ENCODE measurements at regions not wholly inside any gene's neighbourhood (a gene's known extent, or its start where the extent isn't known, plus 50 kb on each side); places are given as distances from the start of the nearest gene placed in this dataset.

DNA sequence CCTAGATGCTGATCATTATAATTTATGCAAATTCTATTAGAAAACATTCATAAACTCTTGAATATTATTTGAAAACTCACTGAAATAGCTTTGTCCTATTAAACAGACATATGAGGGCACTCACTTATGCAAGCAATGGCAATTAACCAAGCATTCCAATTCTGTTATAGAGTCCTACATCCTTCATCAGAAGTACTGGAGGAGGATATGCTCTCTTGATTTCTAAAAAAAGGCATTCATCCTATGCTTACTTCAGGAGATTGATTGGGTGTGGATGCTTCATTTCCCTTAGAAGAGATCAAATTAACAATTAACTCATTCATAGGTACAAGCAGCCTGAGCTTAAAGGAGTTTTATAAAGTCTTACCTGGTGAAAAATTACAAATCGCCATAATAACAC, 1317.2 kb downstream of the PCDH7 start:
- Histone ChIP-seq H3K9ac (no peak overlapping the region), H3K36me3 (no peaks in the 10 kb centered on the region), H3F3A (ENCODE audit: low read depth) (no peaks in the 10 kb centered on the region), H3K79me2 (ENCODE audit: low read depth) (no peaks in the 10 kb centered on the region), H3K9me3 (ENCODE audit: low read depth) (no peaks in the 10 kb centered on the region), H3K4me3 (no peak overlapping the region), H3K4me2 (no peak overlapping the region), H3K4me1 (no peaks in the 10 kb centered on the region), H3K27me3 (no peaks in the 10 kb centered on the region), H3K27ac (no peak overlapping the region), H4K20me1 (ENCODE audit: low read depth) (no peaks in the 10 kb centered on the region), H2AFZ (replicated peaks) (no peak overlapping the region)
- H3K4me1 Mint-ChIP-seq, result peaks cover 6% of the 10 kb centered on the region
- no peak for DNase-seq (ENCODE audit: low spot score)
- no peak overlapping the region for H3K4me3 Mint-ChIP-seq
- no peaks in the 10 kb centered on the region for H3K9me3 Mint-ChIP-seq
- no peak for TF ChIP-seq EZH2 (IDR thresholded peaks at IDR 0.05)
- TF ChIP-seq, protein P1, sequence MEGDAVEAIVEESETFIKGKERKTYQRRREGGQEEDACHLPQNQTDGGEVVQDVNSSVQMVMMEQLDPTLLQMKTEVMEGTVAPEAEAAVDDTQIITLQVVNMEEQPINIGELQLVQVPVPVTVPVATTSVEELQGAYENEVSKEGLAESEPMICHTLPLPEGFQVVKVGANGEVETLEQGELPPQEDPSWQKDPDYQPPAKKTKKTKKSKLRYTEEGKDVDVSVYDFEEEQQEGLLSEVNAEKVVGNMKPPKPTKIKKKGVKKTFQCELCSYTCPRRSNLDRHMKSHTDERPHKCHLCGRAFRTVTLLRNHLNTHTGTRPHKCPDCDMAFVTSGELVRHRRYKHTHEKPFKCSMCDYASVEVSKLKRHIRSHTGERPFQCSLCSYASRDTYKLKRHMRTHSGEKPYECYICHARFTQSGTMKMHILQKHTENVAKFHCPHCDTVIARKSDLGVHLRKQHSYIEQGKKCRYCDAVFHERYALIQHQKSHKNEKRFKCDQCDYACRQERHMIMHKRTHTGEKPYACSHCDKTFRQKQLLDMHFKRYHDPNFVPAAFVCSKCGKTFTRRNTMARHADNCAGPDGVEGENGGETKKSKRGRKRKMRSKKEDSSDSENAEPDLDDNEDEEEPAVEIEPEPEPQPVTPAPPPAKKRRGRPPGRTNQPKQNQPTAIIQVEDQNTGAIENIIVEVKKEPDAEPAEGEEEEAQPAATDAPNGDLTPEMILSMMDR (IDR thresholded peaks at IDR 0.05), result no peak
- TF ChIP-seq EZH2phosphoT487 (IDR thresholded peaks at IDR 0.05), result no peak
- H3K36me3 Mint-ChIP-seq, result no peaks in the 10 kb centered on the region
- H3K27ac Mint-ChIP-seq, result no peak overlapping the region
- H3K27me3 Mint-ChIP-seq (ENCODE audit: insufficient read depth, low read depth), result peaks cover 2% of the 10 kb centered on the region

DNA sequence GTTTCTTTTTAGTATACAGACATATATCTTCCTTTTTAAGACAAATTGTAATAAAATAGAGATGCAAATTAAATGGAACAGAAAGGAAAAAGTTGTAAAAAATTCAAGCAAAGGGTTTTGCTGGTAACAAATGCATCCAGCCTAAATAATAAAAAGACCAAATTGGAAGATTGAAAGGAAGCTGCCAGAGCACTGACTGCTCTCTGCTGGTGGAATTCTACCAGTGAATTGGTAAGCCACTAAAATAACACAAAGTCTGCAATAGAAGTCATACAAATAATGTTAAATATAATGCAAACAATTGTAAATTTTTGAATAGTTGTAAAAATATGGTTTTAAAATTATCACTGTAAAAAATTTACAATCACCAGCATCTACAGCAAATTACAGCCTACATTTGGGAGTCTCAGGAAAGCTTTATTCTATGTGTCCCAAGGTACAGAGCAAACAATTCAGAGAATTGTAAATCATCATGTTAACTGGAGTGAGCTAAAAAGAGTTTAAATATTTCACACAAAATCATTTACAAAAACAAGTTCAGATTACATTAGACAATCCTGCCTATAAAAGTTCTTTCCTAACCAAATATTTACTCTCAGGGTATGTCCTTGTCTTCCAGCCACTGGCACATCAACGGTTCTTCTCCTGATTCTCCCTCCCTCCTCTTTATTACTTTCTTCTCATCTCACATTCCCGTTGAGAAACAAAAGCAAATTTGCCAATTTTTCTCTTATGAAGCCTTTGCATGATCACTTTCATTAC, 1322.5 kb downstream of the PCDH7 start:
- no peaks in the 10 kb centered on the region for H3K36me3 Mint-ChIP-seq
- H2AFZ ChIP-seq (replicated peaks), result peak overlapping the region; percentile 24
- H3K4me1 Mint-ChIP-seq, result peaks cover 6% of the 10 kb centered on the region

DNA sequence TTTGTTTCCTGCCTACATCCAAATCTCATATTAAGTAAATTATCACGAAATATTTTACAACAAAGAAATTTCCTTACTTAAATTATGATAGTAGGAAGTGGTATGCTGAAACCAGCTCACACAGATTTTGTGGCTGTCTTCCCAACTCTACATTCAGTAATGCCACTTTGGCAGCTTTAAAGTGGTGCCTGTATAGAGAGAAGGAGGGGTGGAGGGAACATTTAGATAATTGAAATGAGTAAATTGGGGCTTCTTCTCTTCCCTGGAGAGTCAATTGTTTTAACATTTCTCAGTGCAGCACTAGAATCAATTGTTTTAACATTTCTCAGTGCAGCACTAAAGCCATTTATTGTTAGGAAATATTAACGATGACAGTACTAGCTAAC, 1323.1 kb downstream of the PCDH7 start:
- no peaks in the 10 kb centered on the region for H3K9me3 ChIP-seq (ENCODE audit: low read depth)
- H3K27me3 Mint-ChIP-seq (ENCODE audit: insufficient read depth, low read depth), result peaks cover 7% of the 10 kb centered on the region
- H3K36me3 ChIP-seq, result no peaks in the 10 kb centered on the region
- no peak for DNase-seq (ENCODE audit: low spot score)
- no peaks in the 10 kb centered on the region for H4K20me1 ChIP-seq (ENCODE audit: low read depth)
- H3K4me1 Mint-ChIP-seq, result peaks cover 4% of the 10 kb centered on the region
- H2AFZ ChIP-seq (replicated peaks), result peak overlapping the region; percentile 24
- H3K27me3 ChIP-seq, result no peaks in the 10 kb centered on the region
- TF ChIP-seq EZH2 (IDR thresholded peaks at IDR 0.05) (no peak), EZH2phosphoT487 (IDR thresholded peaks at IDR 0.05) (no peak)
- TF ChIP-seq, protein P1 (IDR thresholded peaks at IDR 0.05), result no peak
- H3K79me2 ChIP-seq (ENCODE audit: low read depth), result no peaks in the 10 kb centered on the region
- H3K36me3 Mint-ChIP-seq, result no peaks in the 10 kb centered on the region
- no peak overlapping the region for H3K9ac ChIP-seq
- no peak overlapping the region for H3K27ac Mint-ChIP-seq
- H3F3A ChIP-seq (ENCODE audit: low read depth), result no peaks in the 10 kb centered on the region
- H3K4me3 ChIP-seq, result no peak overlapping the region
- no peak overlapping the region for H3K4me3 Mint-ChIP-seq
- no peak overlapping the region for H3K4me2 ChIP-seq
- H3K27ac ChIP-seq, result no peak overlapping the region
- H3K9me3 Mint-ChIP-seq, result no peaks in the 10 kb centered on the region
- no peaks in the 10 kb centered on the region for H3K4me1 ChIP-seq

More for the DNA sequence above, 1322.5 kb downstream of the PCDH7 start:
- H3K27me3 Mint-ChIP-seq (ENCODE audit: insufficient read depth, low read depth), result peaks cover 7% of the 10 kb centered on the region
- no peak overlapping the region for H3K27ac Mint-ChIP-seq
- no peak for DNase-seq (ENCODE audit: low spot score)
- Histone ChIP-seq H3K79me2 (ENCODE audit: low read depth) (no peaks in the 10 kb centered on the region), H3K36me3 (no peaks in the 10 kb centered on the region), H3K4me3 (no peak overlapping the region), H3K27me3 (no peaks in the 10 kb centered on the region), H3K9ac (no peak overlapping the region), H4K20me1 (ENCODE audit: low read depth) (no peaks in the 10 kb centered on the region), H3K9me3 (ENCODE audit: low read depth) (no peaks in the 10 kb centered on the region), H3K27ac (no peak overlapping the region), H3K4me2 (no peak overlapping the region), H3K4me1 (no peaks in the 10 kb centered on the region), H3F3A (ENCODE audit: low read depth) (no peaks in the 10 kb centered on the region)
- H3K9me3 Mint-ChIP-seq, result no peaks in the 10 kb centered on the region
- H3K4me3 Mint-ChIP-seq, result no peak overlapping the region
- no peak for TF ChIP-seq EZH2phosphoT487 (IDR thresholded peaks at IDR 0.05)
- no peak for TF ChIP-seq EZH2 (IDR thresholded peaks at IDR 0.05)

DNA sequence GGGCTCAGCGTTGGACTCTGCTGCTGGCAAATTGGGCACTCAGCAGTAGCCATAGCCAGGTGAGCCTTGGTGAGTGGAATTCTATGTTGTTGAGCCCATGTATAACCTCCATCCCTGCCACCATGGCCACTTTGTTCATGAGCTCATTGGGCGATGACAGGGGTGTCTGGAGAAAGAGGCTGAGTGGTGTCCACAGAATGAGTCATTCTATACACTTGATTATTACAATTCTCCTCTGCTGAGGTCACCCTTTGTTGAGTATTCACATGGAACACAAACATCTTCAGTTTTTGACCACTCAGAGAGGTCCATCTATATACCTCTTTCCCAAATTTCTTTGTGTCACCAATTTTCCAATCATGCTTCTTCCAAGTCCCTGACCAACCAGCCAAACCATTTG, 1341.7 kb downstream of the PCDH7 start:
- Mint-ChIP-seq H3K36me3 (no peaks in the 10 kb centered on the region), H3K4me3 (no peak overlapping the region), H3K27ac (no peak overlapping the region), H3K9me3 (no peaks in the 10 kb centered on the region), H3K27me3 (ENCODE audit: insufficient read depth, low read depth) (peaks cover 4% of the 10 kb centered on the region), H3K4me1 (no peaks in the 10 kb centered on the region)
- Histone ChIP-seq H3K9me3 (ENCODE audit: low read depth) (no peaks in the 10 kb centered on the region), H3K4me3 (no peak overlapping the region), H3F3A (ENCODE audit: low read depth) (no peaks in the 10 kb centered on the region), H3K27ac (no peak overlapping the region), H3K36me3 (no peaks in the 10 kb centered on the region), H3K27me3 (no peaks in the 10 kb centered on the region), H3K79me2 (ENCODE audit: low read depth) (no peaks in the 10 kb centered on the region), H4K20me1 (ENCODE audit: low read depth) (no peaks in the 10 kb centered on the region), H3K4me2 (no peak overlapping the region), H3K4me1 (no peaks in the 10 kb centered on the region), H3K9ac (no peak overlapping the region), H2AFZ (replicated peaks) (no peak overlapping the region)
- TF ChIP-seq EZH2phosphoT487 (IDR thresholded peaks at IDR 0.05), result no peak
- TF ChIP-seq, protein P1 (IDR thresholded peaks at IDR 0.05), result no peak
- no peak for TF ChIP-seq EZH2 (IDR thresholded peaks at IDR 0.05)
- no peak for DNase-seq (ENCODE audit: low spot score)

Data from neural progenitor cell (in vitro differentiated cells).